DND-41 (cell line): ENCODE measurements at regions not wholly inside any gene's neighbourhood (a gene's known extent, or its start where the extent isn't known, plus 50 kb on each side); places are given as distances from the start of the nearest gene placed in this dataset.

Source experiments
- CTCF ChIP-seq: IDR thresholded peaks from 2 replicates; pipeline ENCODE4 v1.5.1; 2012; ENCODE audit warnings: borderline replicate concordance, low read length, moderate library complexity, mild to moderate bottlenecking; ENCODE audit not compliant: poor library complexity, severe bottlenecking; ENCODE audit errors: extremely low read depth
- EZH2 ChIP-seq: IDR thresholded peaks from 3 replicates; pipeline ENCODE4 v1.6.1; 2012; ENCODE audit warnings: borderline replicate concordance, low read depth, mild to moderate bottlenecking, moderate library complexity, low read length, inconsistent platforms; ENCODE audit not compliant: severe bottlenecking

DNA sequence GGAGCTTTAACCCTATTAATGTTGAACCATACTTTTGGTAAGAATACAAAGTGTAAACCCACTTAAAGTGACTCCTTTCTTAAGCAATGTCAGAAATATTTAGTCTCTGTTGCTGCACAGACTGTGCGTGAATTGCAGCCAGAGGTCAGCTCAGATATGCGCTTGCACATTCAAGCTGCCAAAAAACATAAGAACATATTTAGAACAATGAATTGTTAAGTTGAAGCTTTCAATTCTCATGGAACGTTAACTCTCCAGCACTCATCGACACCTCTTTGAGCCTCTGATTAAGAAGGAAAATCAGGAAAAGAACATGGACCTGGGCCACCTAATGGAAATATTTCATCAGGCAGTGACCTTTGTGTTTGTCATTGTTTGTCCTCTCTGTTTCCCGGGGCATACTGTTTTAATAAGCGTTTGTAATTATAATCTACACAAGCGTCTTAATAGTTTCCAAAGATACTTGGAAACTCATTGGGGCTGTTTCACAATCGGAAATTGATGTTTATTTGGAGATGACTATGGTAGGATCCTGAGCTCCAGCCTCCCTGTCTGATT is 193.0 kb upstream of the CELF2 start:
- TF ChIP-seq CTCF (no peak), EZH2 (no peak)
